MCF 10A (cell line): ENCODE measurements at regions not wholly inside any gene's neighbourhood (a gene's known extent, or its start where the extent isn't known, plus 50 kb on each side); places are given as distances from the start of the nearest gene placed in this dataset.

Experiments
- BruUV-seq: library from RNA; stranded (reverse); fragments of 400-500 nt; replicated peaks from 2 replicates; lab custom pipeline; 2021; lab: Mats Ljungman, UMichigan
- CTCF ChIA-PET: fragments of 300-600 bp; sonication (Branson Sonifier 250); formaldehyde crosslinking; extraction: SDS; loops from one replicate; lab custom pipeline; 2021; ENCODE audit warnings: antibody characterized with exemption, inconsistent platforms; lab: Yijun Ruan, JAX
- POLR2A ChIA-PET: fragments of 300-600, 350-650 bp; sonication (Branson Sonifier 250); formaldehyde crosslinking; extraction: SDS; loops from one replicate; lab custom pipeline; 2020; ENCODE audit warnings: antibody characterized with exemption, inconsistent platforms; lab: Yijun Ruan, JAX
- DNase-seq: peaks from one replicate; pipeline ENCODE4 v3.0.0-alpha.2; 2018; ENCODE audit not compliant: unreplicated experiment
- H3K27ac Mint-ChIP-seq: one replicate; pipeline ENCODE4 v1.8.0; 2022; ENCODE audit warnings: mild to moderate bottlenecking, low read depth, mixed read lengths; ENCODE audit not compliant: unreplicated experiment
- H3K27me3 Mint-ChIP-seq: one replicate; pipeline ENCODE4 v1.8.0; 2022; ENCODE audit warnings: mixed read lengths; ENCODE audit not compliant: insufficient read depth, unreplicated experiment
- H3K36me3 Mint-ChIP-seq: one replicate; pipeline ENCODE4 v1.8.0; 2022; ENCODE audit warnings: mild to moderate bottlenecking, moderate library complexity, mixed read lengths; ENCODE audit not compliant: insufficient read depth, unreplicated experiment
- H3K4me1 Mint-ChIP-seq: one replicate; pipeline ENCODE4 v1.8.0; 2022; ENCODE audit warnings: mixed read lengths; ENCODE audit not compliant: insufficient read depth, unreplicated experiment
- H3K4me3 Mint-ChIP-seq: one replicate; pipeline ENCODE4 v1.8.0; 2022; ENCODE audit warnings: mild to moderate bottlenecking, moderate library complexity, mixed read lengths; ENCODE audit not compliant: unreplicated experiment
- H3K9me3 Mint-ChIP-seq: one replicate; pipeline ENCODE4 v1.8.0; 2022; ENCODE audit warnings: mixed read lengths; ENCODE audit not compliant: unreplicated experiment
- intact Hi-C: fragments of 100-400 bp; cut with micrococcal nuclease; formaldehyde crosslinking; loops from 2 replicates; pipeline ENCODE4 v1.14.1; 2022
- TF ChIP-seq, protein P1 (sequence below): fragments of 200-600 bp; IDR thresholded peaks from one replicate; pipeline ENCODE4 v1.8.0; 2022; ENCODE audit warnings: antibody characterized with exemption, mild to moderate bottlenecking; ENCODE audit not compliant: unreplicated experiment

DNA sequence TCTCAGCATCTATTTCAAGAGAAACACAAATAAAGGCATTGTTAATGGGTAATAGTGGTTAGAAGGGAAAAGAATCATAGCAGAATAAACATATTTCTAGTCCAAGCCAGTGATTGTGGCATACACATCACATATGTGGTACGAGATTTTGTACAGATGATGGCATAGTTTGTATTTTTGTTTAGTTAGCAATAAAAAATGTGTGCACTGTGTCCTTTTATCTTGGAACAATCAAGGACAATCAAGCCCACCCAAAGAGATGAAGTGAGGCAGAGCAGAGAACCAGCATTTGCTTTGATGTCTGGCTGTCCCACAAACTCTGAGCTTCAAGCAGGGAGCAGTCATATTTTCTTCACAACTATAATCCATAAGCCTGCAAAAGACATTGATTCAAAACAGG, 256.5 kb upstream of the CHD6 start:
- no TSS peak for BruUV-seq
- no peak for DNase-seq
- Mint-ChIP-seq H3K4me3 (no peak overlapping the region), H3K27ac (no peak overlapping the region), H3K4me1 (no peaks in the 10 kb centered on the region), H3K9me3 (peaks cover 24% of the 10 kb centered on the region), H3K27me3 (no peaks in the 10 kb centered on the region), H3K36me3 (no peaks in the 10 kb centered on the region)
- POLR2A ChIA-PET = no interaction called here
- CTCF ChIA-PET = interaction anchor here (0.6 kb wide), 1 partner anchor 8 kb away, joined by 4 read pairs; no protein-coding TSS in a partner anchor
- TF ChIP-seq, protein P1, sequence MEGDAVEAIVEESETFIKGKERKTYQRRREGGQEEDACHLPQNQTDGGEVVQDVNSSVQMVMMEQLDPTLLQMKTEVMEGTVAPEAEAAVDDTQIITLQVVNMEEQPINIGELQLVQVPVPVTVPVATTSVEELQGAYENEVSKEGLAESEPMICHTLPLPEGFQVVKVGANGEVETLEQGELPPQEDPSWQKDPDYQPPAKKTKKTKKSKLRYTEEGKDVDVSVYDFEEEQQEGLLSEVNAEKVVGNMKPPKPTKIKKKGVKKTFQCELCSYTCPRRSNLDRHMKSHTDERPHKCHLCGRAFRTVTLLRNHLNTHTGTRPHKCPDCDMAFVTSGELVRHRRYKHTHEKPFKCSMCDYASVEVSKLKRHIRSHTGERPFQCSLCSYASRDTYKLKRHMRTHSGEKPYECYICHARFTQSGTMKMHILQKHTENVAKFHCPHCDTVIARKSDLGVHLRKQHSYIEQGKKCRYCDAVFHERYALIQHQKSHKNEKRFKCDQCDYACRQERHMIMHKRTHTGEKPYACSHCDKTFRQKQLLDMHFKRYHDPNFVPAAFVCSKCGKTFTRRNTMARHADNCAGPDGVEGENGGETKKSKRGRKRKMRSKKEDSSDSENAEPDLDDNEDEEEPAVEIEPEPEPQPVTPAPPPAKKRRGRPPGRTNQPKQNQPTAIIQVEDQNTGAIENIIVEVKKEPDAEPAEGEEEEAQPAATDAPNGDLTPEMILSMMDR = no peak
- intact Hi-C loops = no loop called here

GRCh38 chr20:41872930-41873329, 254.8 kb upstream of the CHD6 start:
- POLR2A ChIA-PET = no interaction called here
- DNase-seq = no peak
- no TSS peak for BruUV-seq
- intact Hi-C loops = no loop called here
- CTCF ChIA-PET = no interaction called here
- Mint-ChIP-seq H3K4me3 (no peak overlapping the region), H3K27me3 (no peaks in the 10 kb centered on the region), H3K36me3 (no peaks in the 10 kb centered on the region), H3K27ac (no peak overlapping the region), H3K9me3 (peaks cover 37% of the 10 kb centered on the region), H3K4me1 (no peaks in the 10 kb centered on the region)
- TF ChIP-seq, protein P1 = no peak

DNA sequence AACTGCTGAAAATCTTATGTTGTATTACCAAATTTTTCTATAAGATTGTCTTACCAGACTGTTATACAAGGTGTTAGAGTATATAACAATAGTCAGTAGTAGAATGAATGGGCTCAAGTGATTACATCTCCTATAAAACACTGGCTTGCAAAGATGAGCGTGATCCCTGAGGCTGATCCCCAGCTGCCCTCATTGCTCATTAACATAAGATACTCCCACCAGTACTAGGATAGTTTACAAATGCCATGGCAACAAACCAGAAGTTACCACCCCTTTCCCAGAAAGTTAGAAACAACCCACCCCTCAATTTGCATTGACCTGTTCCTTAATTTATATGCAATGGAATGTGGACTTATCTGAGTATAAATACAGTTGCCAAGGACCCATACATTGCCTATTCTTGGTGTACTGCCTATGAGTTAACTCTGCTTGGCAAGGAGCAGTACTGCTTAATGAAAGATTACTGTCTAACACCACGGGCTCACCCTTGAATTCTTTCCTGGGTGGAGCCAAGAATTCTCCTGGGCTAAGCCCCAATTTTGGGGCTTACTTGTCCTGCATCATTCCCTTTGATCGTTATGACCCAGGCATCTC, 252.8 kb upstream of the CHD6 start:
- no peaks in the 10 kb centered on the region for H3K36me3 Mint-ChIP-seq
- TF ChIP-seq, protein P1 = no peak
- no TSS peak for BruUV-seq
- POLR2A ChIA-PET = no interaction called here
- no peak overlapping the region for H3K27ac Mint-ChIP-seq
- H3K4me3 Mint-ChIP-seq = no peak overlapping the region
- DNase-seq = no peak
- intact Hi-C loops = no loop called here
- H3K27me3 Mint-ChIP-seq = no peaks in the 10 kb centered on the region
- CTCF ChIA-PET = no interaction called here
- no peaks in the 10 kb centered on the region for H3K4me1 Mint-ChIP-seq
- peaks cover 54% of the 10 kb centered on the region for H3K9me3 Mint-ChIP-seq

GRCh38 chr20:41869261-41869660, 251.1 kb upstream of the CHD6 start:
- intact Hi-C loops = no loop called here
- Mint-ChIP-seq H3K9me3 (peaks cover 54% of the 10 kb centered on the region), H3K27me3 (no peaks in the 10 kb centered on the region), H3K4me3 (no peak overlapping the region), H3K36me3 (no peaks in the 10 kb centered on the region), H3K4me1 (no peaks in the 10 kb centered on the region), H3K27ac (no peak overlapping the region)
- TF ChIP-seq, protein P1 = no peak
- CTCF ChIA-PET = no interaction called here
- no peak for DNase-seq
- POLR2A ChIA-PET = interaction anchor here (0.6 kb wide), 1 partner anchor 1739 kb away, joined by 5 read pairs; no protein-coding TSS in a partner anchor
- BruUV-seq = no TSS peak
